Tibial nerve (tissue), 4 donors: ENCODE measurements at regions not wholly inside any gene's neighbourhood (a gene's known extent, or its start where the extent isn't known, plus 50 kb on each side); places are given as distances from the start of the nearest gene placed in this dataset.

Experiments used
- DNase-seq, 2 donors: peaks; one replicate each; pipeline ENCODE4 v3.0.0-alpha.2; 2019; ENCODE audit warnings: low spot score in 2 of 2
- H3K27ac ChIP-seq, 4 donors: fragments of 200-600 bp; sonication (generic) in 3 of 4; one replicate each; pipeline ENCODE4 v1.5.1; 2017 to 2019; ENCODE audit warnings: mild to moderate bottlenecking in 1 of 4
- H3K27me3 ChIP-seq, 2 donors: fragments of 200-600 bp; sonication (generic) in 1 of 2; one replicate each; pipeline versions ENCODE4 v1.5.1 to v1.6.0; 2017 to 2019
- H3K36me3 ChIP-seq, 3 donors: fragments of 200-600 bp; sonication (generic); one replicate each; pipeline ENCODE4 v1.5.1; 2018 to 2019
- H3K4me1 ChIP-seq, 4 donors: fragments of 200-600 bp; sonication (generic) in 3 of 4; one replicate each; pipeline ENCODE4 v1.5.1; 2017 to 2019
- H3K4me3 ChIP-seq, 4 donors: fragments of 200-600 bp; sonication (generic) in 3 of 4; one replicate each; pipeline ENCODE4 v1.5.1; 2017 to 2019; ENCODE audit warnings: mild to moderate bottlenecking in 1 of 4, moderate library complexity in 1 of 4
- H3K9me3 ChIP-seq, 4 donors: fragments of 200-600 bp; sonication (generic) in 3 of 4; one replicate each; pipeline ENCODE4 v1.5.1; 2017 to 2019
- CTCF ChIP-seq, 5 experiments: fragments of 200-600 bp in 3 of 5; fragments of 450-650 bp in 2 of 5; sonication (generic) in 3 of 5; IDR thresholded peaks; one replicate each; pipeline ENCODE4 v1.5.1; 2016 to 2019; ENCODE audit warnings: antibody characterized with exemption in 5 of 5, mild to moderate bottlenecking in 3 of 5, moderate library complexity in 2 of 5
- EP300 ChIP-seq, 2 donors: sonication (generic); formaldehyde crosslinking; IDR thresholded peaks; one replicate each; pipeline ENCODE4 v1.6.1; 2017; ENCODE audit warnings: antibody characterized with exemption in 2 of 2, mild to moderate bottlenecking in 1 of 2
- POLR2A ChIP-seq, 2 donors: fragments of 450-650 bp; IDR thresholded peaks; one replicate each; pipeline ENCODE4 v1.6.1; 2017; ENCODE audit warnings: antibody characterized with exemption in 2 of 2, mild to moderate bottlenecking in 2 of 2, moderate library complexity in 2 of 2
- WGBS, 2 donors: methylation state at CpG; one replicate each; pipeline ENCODE4 v1.1.5; 2018; 5-methylcytosine and 5-hydroxymethylcytosine counted together

- TF ChIP-seq CTCF (IDR thresholded peaks at IDR 0.05) (no peak), POLR2A (IDR thresholded peaks at IDR 0.05) (no peak), EP300 (IDR thresholded peaks at IDR 0.05) (no peak)
- Histone ChIP-seq H3K36me3 (no peaks in the 10 kb centered on the region), H3K9me3 (no peaks in the 10 kb centered on the region), H3K27ac (no peak overlapping the region), H3K4me3 (no peak overlapping the region), H3K27me3 (no peaks in the 10 kb centered on the region), H3K4me1 (no peaks in the 10 kb centered on the region)
- no peak for DNase-seq
- 64% methylated on average over 19 to 26 of the region's 26 CpGs for WGBS, 2 donors
These were observed 1276.3 kb downstream of the TMEM121 start for GRCh38 chr14:106802413-106803364.

GRCh38 chr14:106803379-106803778 is 1277.0 kb downstream of the TMEM121 start:
- Histone ChIP-seq H3K4me1 (no peaks in the 10 kb centered on the region), H3K27me3 (no peaks in the 10 kb centered on the region), H3K9me3 (no peaks in the 10 kb centered on the region), H3K4me3 (no peak overlapping the region), H3K27ac (no peak overlapping the region), H3K36me3 (no peaks in the 10 kb centered on the region)
- no peak for DNase-seq
- TF ChIP-seq CTCF (IDR thresholded peaks at IDR 0.05) (no peak), EP300 (IDR thresholded peaks at IDR 0.05) (no peak)
- WGBS, 2 donors, result 55 to 60% methylated on average over 6 of the region's 6 CpGs

- Histone ChIP-seq H3K27me3 (no peaks in the 10 kb centered on the region), H3K4me1 (no peaks in the 10 kb centered on the region), H3K9me3 (no peaks in the 10 kb centered on the region), H3K4me3 (no peak overlapping the region), H3K27ac (no peak overlapping the region), H3K36me3 (no peaks in the 10 kb centered on the region)
- DNase-seq, result no peak
- 31 to 35% methylated on average over 3 of the region's 3 CpGs for WGBS, 2 donors
- TF ChIP-seq EP300 (IDR thresholded peaks at IDR 0.05) (no peak), POLR2A (IDR thresholded peaks at IDR 0.05) (no peak), CTCF (IDR thresholded peaks at IDR 0.05) (no peak)
These were observed 1281.1 kb downstream of the TMEM121 start for GRCh38 chr14:106807493-106807892.

- Histone ChIP-seq H3K4me3 (no peak overlapping the region), H3K36me3 (no peaks in the 10 kb centered on the region), H3K27me3 (no peaks in the 10 kb centered on the region), H3K27ac (no peak overlapping the region), H3K9me3 (no peaks in the 10 kb centered on the region), H3K4me1 (no peaks in the 10 kb centered on the region)
- TF ChIP-seq CTCF (IDR thresholded peaks at IDR 0.05) (no peak), EP300 (IDR thresholded peaks at IDR 0.05) (no peak), POLR2A (IDR thresholded peaks at IDR 0.05) (no peak)
- 28 to 35% methylated on average over 3 of the region's 3 CpGs for WGBS, 2 donors
- DNase-seq, result no peak
These were observed 1282.1 kb downstream of the TMEM121 start for GRCh38 chr14:106808458-106808857.

- no peaks in the 10 kb centered on the region for H3K9me3 ChIP-seq
- WGBS, 2 donors, result 79 to 80% methylated on average over 2 of the region's 2 CpGs
- no peaks in the 10 kb centered on the region for H3K27me3 ChIP-seq
- H3K27ac ChIP-seq, result no peak overlapping the region
- no peaks in the 10 kb centered on the region for H3K4me1 ChIP-seq
- DNase-seq, result no peak
- H3K4me3 ChIP-seq, result no peak overlapping the region
- H3K36me3 ChIP-seq, result no peaks in the 10 kb centered on the region
- no peak for TF ChIP-seq CTCF (IDR thresholded peaks at IDR 0.05)
These were observed 1282.5 kb downstream of the TMEM121 start for GRCh38 chr14:106808907-106809306.
